GM12865 (cell line): ENCODE measurements at regions not wholly inside any gene's neighbourhood (a gene's known extent, or its start where the extent isn't known, plus 50 kb on each side); places are given as distances from the start of the nearest gene placed in this dataset.
"Not testable (repeated sequence)": the region's sequence is repeated elsewhere in the genome, so short reads cannot be mapped to it uniquely, and the experiment has no call there.

ENCODE experiments used
- DNase-seq: peaks from one replicate; pipeline ENCODE4 v3.0.0; 2010; ENCODE audit warnings: low read depth
- H3K4me3 ChIP-seq: 2 replicates; pipeline ENCODE4 v1.5.1; 2011; ENCODE audit warnings: mild to moderate bottlenecking, low read depth, low read length, control low read depth
- CTCF ChIP-seq: IDR thresholded peaks from 2 replicates; pipeline ENCODE4 v1.5.1; 2011; ENCODE audit warnings: low read length, control low read depth, low read depth, inconsistent platforms; ENCODE audit not compliant: insufficient read depth; ENCODE audit errors: missing control alignments

DNA sequence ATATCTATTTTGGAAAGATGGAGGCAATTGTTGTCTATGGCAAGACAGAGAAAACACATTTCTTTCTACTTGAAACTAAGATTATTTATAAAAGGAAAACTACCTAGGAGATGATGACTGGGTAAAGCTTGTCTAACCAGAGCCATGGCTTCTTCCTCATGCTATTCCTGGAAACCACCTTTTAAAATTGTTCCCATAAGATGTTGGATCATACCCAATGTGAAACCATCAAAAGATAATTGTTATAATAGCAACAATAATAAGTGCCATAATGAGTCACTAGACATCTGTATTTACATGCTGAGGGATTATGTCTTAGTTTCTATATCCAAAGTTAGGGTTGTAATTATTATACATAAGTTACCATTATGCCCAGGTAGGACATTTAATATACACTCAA, 428.4 kb downstream of the KCNJ2 start:
- H3K4me3 ChIP-seq = no peak overlapping the region
- DNase-seq = no peak
- no peak for TF ChIP-seq CTCF

GRCh38 chr17:70599198-70599597, 429.9 kb downstream of the KCNJ2 start:
- TF ChIP-seq CTCF = no peak
- no peak overlapping the region for H3K4me3 ChIP-seq
- DNase-seq = no peak

DNA sequence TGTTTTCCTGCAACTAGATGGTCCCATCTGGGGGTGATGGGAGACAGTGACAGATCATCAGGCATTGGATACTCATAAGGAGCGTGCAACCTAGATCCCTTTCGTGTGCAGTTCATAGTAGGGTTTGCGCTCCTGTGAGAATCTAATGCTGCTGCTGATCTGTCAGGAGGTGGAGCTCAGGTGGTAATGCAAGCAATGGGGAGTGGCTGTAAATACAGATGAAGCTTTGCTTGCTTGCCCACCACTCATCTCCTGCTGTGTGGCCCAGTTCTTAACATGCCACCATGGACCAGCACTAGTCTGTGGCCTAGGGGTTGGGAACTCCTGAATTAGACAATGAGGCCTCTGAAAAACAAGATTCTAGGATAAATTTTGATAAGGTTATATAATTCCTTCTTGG, 430.6 kb downstream of the KCNJ2 start:
- not testable (repeated sequence) for DNase-seq, H3K4me3 ChIP-seq

DNA sequence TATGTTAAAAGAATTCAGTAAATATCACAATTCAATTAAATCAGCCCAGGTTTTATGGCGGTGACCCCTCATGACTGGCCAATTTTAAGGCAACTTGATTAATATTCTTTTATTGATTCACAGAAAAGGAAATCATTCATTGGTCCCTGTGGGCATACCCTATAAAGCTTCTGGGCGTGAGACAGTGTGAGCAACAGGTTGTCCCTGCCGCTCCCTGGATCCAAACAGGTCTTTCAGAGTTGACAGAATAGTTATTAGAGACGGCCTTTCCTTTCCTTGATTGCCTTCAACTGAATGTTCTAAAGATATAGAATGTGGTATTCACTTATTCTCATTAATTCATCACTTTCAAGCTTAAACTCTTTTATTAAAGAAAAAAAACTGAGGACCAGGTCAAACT, 433.9 kb downstream of the KCNJ2 start:
- no peak for DNase-seq
- no peak for TF ChIP-seq CTCF
- H3K4me3 ChIP-seq = no peak overlapping the region

DNA sequence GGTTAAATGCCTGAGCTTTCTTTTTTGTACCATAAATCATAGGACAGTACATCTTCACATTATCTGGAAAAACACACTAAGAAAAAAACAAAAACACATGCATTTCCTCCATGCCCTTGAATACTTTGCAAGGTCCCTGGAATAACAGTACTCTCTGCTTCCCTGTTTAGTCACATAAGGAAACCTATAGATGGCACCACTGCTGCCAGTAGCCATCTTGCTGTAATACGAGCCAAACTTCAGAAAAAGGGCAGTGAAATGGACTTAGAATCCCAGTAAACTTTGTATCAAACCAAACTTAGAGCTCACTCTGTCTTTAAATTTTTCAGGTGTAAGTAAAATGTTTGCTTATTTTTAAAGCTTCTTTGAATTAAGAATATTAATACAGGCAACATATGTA, 435.5 kb downstream of the KCNJ2 start:
- TF ChIP-seq CTCF = no peak
- DNase-seq = no peak
- no peak overlapping the region for H3K4me3 ChIP-seq

GRCh38 chr17:70606086-70606485, 436.8 kb downstream of the KCNJ2 start:
- DNase-seq = no peak
- no peak for TF ChIP-seq CTCF
- H3K4me3 ChIP-seq = no peak overlapping the region

- H3K4me3 ChIP-seq = no peak overlapping the region
- no peak for DNase-seq
- no peak for TF ChIP-seq CTCF
Observed at GRCh38 chr17:70608193-70608592, 438.9 kb downstream of the KCNJ2 start.

DNA sequence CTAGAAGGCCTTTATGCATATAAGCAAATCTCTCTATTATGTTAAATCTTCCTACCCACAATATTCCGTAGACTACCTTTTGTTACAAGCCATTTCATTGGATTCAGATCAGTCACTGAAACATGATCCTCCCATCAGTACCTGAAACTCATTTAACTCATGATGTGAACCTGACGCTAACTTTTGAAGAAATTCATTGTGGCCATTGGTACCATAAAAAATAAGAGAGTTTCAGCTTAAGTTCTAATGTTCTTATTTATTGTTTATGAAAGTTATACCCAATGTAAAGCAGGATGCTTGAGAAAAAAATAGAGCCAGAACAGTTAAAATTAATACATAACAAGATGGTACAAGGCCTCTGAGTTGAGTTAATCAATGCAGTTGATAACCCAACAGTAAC, 439.6 kb downstream of the KCNJ2 start:
- no peak for TF ChIP-seq CTCF
- H3K4me3 ChIP-seq = no peak overlapping the region
- DNase-seq = no peak
